Islet precursor cell (in vitro differentiated cells): ENCODE measurements at regions not wholly inside any gene's neighbourhood (a gene's known extent, or its start where the extent isn't known, plus 50 kb on each side); places are given as distances from the start of the nearest gene placed in this dataset.
"Not testable (repeated sequence)": the region's sequence is repeated elsewhere in the genome, so short reads cannot be mapped to it uniquely, and the experiment has no call there.

Experiments
- DNase-seq: peaks from one replicate; pipeline ENCODE4 v3.0.0-alpha.2; 2018

GRCh38 chr2:185667452-185667851 lies 71.2 kb upstream of the FSIP2 start:
- DNase-seq, result no peak

- DNase-seq, result no peak
These were observed 69.9 kb upstream of the FSIP2 start for GRCh38 chr2:185668710-185669109.

- no peak for DNase-seq
These were observed 64.4 kb upstream of the FSIP2 start for GRCh38 chr2:185674232-185674631.

GRCh38 chr2:185676316-185676715 lies 62.3 kb upstream of the FSIP2 start:
- no peak for DNase-seq

GRCh38 chr2:185687001-185687400 lies 51.6 kb upstream of the FSIP2 start:
- not testable (repeated sequence) for DNase-seq

GRCh38 chr2:185687967-185688366 lies 50.6 kb upstream of the FSIP2 start:
- DNase-seq, result no peak
